HG03060 (cell line): ENCODE measurements at regions not wholly inside any gene's neighbourhood (a gene's known extent, or its start where the extent isn't known, plus 50 kb on each side); places are given as distances from the start of the nearest gene placed in this dataset.

Experiments
- ATAC-seq: cut with Tn5 transposase; IDR thresholded peaks from one replicate; pipeline ENCODE4 v1.9.1; 2021; ENCODE audit warnings: low read depth, moderate number of reproducible peaks; ENCODE audit not compliant: unreplicated experiment

GRCh38 chr12:93042283-93042682, 113.2 kb upstream of the EEA1 start:
- no peak for ATAC-seq

- no peak for ATAC-seq
Observed at GRCh38 chr12:93042684-93043083, 113.6 kb upstream of the EEA1 start.

GRCh38 chr12:93043192-93043876, 114.2 kb upstream of the EEA1 start:
- ATAC-seq = no peak

- no peak for ATAC-seq
Observed at GRCh38 chr12:93043877-93044209, 114.7 kb upstream of the EEA1 start.

- ATAC-seq = no peak
Observed at GRCh38 chr12:93047118-93047517, 118.0 kb upstream of the EEA1 start.

GRCh38 chr12:93048656-93049055, 119.6 kb upstream of the EEA1 start:
- ATAC-seq = no peak

- no peak for ATAC-seq
Observed at GRCh38 chr12:93050026-93050747, 121.1 kb upstream of the EEA1 start.

GRCh38 chr12:93050748-93051081, 121.6 kb upstream of the EEA1 start:
- ATAC-seq = no peak

GRCh38 chr12:93054021-93054420, 124.9 kb upstream of the EEA1 start:
- no peak for ATAC-seq

- no peak for ATAC-seq
Observed at GRCh38 chr12:93055221-93055620, 126.1 kb upstream of the EEA1 start.

- no peak for ATAC-seq
Observed at GRCh38 chr12:93056971-93057535, 128.0 kb upstream of the EEA1 start.

GRCh38 chr12:93058280-93058679, 129.2 kb upstream of the EEA1 start:
- no peak for ATAC-seq

- no peak for ATAC-seq
Observed at GRCh38 chr12:93059288-93059687, 130.2 kb upstream of the EEA1 start.

- ATAC-seq = peak; percentile 98
Observed at GRCh38 chr12:93059925-93060665, 131.0 kb upstream of the EEA1 start.

- ATAC-seq = peak; percentile 11
Observed at GRCh38 chr12:93060666-93061472, 131.8 kb upstream of the EEA1 start.

GRCh38 chr12:93061473-93062419, 132.7 kb upstream of the EEA1 start:
- no peak for ATAC-seq

- ATAC-seq = no peak
Observed at GRCh38 chr12:93065896-93066295, 136.8 kb upstream of the EEA1 start.

GRCh38 chr12:93072340-93072739, 143.2 kb upstream of the EEA1 start:
- no peak for ATAC-seq

- no peak for ATAC-seq
Observed at GRCh38 chr12:93073324-93073723, 144.2 kb upstream of the EEA1 start.

- no peak for ATAC-seq
Observed at GRCh38 chr12:93078059-93078458, 149.0 kb upstream of the EEA1 start.
